ENCODE measurements at regions not wholly inside any gene's neighbourhood (a gene's known extent, or its start where the extent isn't known, plus 50 kb on each side); places are given as distances from the start of the nearest gene placed in this dataset.

DNA sequence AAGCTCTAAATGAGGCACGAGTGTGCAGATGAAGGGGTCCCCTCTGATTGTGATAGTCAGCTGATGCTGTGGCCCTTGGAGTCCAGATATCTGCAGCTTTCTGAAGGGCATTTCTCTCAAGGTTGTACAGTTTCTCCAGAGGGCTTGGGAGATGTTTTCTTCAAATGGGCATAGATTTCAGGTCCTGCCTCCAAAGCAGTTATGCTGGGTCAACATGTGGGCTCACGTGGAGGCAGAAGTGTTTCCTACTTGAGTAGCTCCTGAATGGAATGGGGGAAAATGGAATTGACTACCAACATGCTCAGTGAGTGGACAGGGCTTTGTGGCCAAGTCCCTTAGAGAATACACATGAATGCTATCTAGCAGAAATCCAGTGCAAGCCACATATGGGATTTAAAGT is 360.7 kb downstream of the SAMD5 start:
- TF ChIP-seq, protein P1, sequence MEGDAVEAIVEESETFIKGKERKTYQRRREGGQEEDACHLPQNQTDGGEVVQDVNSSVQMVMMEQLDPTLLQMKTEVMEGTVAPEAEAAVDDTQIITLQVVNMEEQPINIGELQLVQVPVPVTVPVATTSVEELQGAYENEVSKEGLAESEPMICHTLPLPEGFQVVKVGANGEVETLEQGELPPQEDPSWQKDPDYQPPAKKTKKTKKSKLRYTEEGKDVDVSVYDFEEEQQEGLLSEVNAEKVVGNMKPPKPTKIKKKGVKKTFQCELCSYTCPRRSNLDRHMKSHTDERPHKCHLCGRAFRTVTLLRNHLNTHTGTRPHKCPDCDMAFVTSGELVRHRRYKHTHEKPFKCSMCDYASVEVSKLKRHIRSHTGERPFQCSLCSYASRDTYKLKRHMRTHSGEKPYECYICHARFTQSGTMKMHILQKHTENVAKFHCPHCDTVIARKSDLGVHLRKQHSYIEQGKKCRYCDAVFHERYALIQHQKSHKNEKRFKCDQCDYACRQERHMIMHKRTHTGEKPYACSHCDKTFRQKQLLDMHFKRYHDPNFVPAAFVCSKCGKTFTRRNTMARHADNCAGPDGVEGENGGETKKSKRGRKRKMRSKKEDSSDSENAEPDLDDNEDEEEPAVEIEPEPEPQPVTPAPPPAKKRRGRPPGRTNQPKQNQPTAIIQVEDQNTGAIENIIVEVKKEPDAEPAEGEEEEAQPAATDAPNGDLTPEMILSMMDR (IDR thresholded peaks at IDR 0.05; ENCODE audit: control insufficient read depth, extremely low read depth, insufficient read depth) = no peak
- no peak overlapping the region for H3K4me3 ChIP-seq (ENCODE audit: low read depth, low read length)
- DNase-seq (ENCODE audit: low read depth) = no peak

DNA sequence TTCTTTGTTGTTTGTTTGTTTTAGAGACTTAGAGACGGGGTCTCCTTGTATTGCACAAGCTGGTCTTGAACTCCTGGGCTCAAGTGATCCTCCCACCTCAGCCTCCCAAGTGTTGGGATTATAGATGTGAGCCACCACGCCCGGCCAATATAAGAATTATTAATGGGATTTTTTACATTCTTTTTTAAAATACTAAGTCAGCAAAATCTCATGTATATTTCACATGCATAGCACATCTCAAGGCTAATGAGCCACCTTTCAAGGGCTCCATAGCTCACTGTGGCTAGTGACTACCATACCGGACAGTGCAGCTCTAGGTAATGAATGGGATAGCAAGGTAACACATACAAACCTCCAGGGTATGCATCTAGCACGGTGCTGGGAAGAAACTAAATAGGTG is 361.4 kb downstream of the SAMD5 start:
- TF ChIP-seq, protein P1 (IDR thresholded peaks at IDR 0.05; ENCODE audit: control insufficient read depth, extremely low read depth, insufficient read depth) = no peak
- DNase-seq (ENCODE audit: low read depth) = no peak

DNA sequence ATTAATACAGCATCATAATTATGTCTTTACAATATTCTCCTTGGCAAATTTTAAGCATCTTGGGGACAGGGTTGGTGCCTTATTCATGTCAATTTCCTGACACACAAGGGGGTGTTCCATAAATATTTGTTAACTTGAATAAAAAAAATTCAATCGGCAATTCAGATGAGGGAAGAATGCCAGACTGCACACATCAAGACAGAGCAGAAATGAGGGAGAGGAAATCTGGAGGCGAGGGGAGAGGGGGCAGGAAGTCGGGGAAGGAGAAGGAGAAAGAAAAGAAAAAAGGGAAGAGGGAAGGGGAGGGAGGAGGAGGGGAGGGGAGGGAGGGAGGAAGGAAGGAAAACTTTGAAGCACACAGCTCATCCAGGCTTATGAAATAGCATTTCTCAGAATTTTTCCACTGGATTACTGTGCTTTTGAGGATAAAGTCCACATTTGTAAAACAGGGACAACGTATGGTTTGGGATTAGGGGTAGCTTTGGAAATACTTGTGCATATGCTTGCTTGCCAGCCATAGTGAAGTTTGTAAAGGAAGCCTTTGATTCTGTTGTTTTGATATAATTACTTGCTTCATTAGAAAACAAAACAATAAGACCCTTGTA is 362.1 kb downstream of the SAMD5 start:
- DNase-seq (ENCODE audit: low read depth) = no peak
- TF ChIP-seq, protein P1 (IDR thresholded peaks at IDR 0.05; ENCODE audit: control insufficient read depth, extremely low read depth, insufficient read depth) = no peak
- H3K4me3 ChIP-seq (ENCODE audit: low read depth, low read length) = no peak overlapping the region

More for the DNA sequence above, 361.4 kb downstream of the SAMD5 start:
- H3K4me3 ChIP-seq (ENCODE audit: low read depth, low read length) = no peak overlapping the region

DNA sequence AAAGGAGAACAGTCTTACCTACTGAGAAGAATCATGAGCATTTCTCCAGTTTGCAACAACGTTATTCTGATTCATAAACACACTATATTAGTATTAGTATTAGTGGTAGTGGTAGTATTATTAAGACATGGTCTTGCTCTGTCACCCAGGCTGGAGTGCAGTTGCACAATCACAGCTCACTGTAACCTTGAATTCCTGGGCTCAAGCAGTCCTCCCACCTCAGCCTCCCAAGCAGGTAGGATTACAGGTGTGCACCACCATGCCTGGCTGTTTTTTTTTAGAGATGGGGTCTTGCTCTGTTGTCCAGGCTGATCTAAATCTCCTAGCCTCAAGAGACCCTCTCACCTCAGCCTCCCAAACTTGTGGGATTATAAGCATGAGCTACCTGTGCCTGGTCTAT is 363.5 kb downstream of the SAMD5 start:
- DNase-seq (ENCODE audit: low read depth) = no peak
- TF ChIP-seq, protein P1 (IDR thresholded peaks at IDR 0.05; ENCODE audit: control insufficient read depth, extremely low read depth, insufficient read depth) = no peak

DNA sequence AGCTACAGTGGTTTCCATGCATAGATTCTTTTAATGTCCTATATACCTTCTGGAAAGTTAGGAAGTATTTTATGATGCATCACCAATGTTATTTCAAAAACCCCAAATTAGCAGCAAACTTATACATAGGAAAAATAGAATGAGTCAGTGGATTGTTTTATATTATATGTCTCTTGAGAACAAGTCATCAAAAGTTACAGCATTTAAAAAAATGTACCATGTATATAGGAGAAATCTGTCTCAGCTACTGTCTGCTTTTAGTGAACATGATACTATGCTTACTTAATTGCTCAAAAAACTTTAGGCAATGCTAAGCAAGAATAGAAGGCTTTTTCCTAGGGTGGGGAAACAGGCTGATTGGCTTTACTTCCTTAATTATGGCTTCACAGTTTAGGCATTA is 365.3 kb downstream of the SAMD5 start:
- DNase-seq (ENCODE audit: low read depth) = no peak
- no peak overlapping the region for H3K4me3 ChIP-seq (ENCODE audit: low read depth, low read length)
- TF ChIP-seq, protein P1 (IDR thresholded peaks at IDR 0.05; ENCODE audit: control insufficient read depth, extremely low read depth, insufficient read depth) = no peak

More for the DNA sequence above, 363.5 kb downstream of the SAMD5 start:
- H3K4me3 ChIP-seq (ENCODE audit: low read depth, low read length) = no peak overlapping the region

DNA sequence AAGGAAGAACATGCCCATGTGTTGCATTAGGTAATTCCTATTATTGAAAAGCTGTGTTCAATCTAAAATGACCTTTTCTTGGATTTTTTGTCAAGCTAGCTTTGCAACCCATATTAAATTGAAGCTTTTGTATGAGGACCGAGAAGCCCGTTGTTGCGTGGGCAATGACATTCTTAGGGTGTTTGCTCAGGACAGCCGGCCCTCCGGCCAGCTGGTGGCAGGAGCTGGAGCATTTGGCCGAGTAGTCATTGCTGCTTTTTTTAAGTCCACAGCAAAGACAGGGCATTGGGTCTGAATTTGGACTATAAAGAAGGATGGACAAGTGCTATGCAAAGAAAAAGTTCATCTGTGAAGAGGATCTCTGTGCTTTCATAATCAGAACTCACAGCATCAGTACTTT is 365.8 kb downstream of the SAMD5 start:
- TF ChIP-seq, protein P1 (IDR thresholded peaks at IDR 0.05; ENCODE audit: control insufficient read depth, extremely low read depth, insufficient read depth) = no peak
- H3K4me3 ChIP-seq (ENCODE audit: low read depth, low read length) = no peak overlapping the region
- DNase-seq (ENCODE audit: low read depth) = no peak

DNA sequence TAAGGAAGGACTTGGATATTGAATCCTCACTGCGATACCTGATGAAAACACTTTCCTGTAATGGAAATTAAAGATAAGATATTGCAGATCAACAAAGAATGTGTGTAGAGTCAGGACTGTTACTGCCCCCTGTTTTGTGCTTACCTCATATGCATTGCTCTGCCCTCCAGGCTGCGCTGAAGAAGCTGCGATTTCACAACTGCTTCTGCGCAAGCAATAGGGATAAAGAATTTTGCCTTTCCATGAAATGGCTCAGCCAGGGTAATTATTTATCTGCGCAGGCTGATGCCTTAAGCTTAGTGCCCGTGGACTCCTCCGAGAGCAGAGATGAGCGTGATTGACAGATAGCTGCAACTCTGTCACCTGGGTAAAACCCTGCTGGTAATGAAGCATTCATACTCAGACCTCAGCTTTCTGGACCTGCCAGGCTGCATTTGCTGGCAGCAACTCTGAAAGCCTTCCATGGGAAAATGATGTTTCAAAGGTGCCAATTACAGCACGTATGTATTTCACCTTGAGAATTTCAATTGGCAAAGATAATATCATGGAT is 370.6 kb downstream of the SAMD5 start:
- H3K4me3 ChIP-seq (ENCODE audit: low read depth, low read length) = no peak overlapping the region
- no peak for DNase-seq (ENCODE audit: low read depth)
- TF ChIP-seq, protein P1 (IDR thresholded peaks at IDR 0.05; ENCODE audit: control insufficient read depth, extremely low read depth, insufficient read depth) = no peak

Measured in LNCaP clone FGC (cell line).